Upper lobe of left lung (tissue), 6 donors: ENCODE measurements at regions not wholly inside any gene's neighbourhood (a gene's known extent, or its start where the extent isn't known, plus 50 kb on each side); places are given as distances from the start of the nearest gene placed in this dataset.
"Not testable (repeated sequence)": the region's sequence is repeated elsewhere in the genome, so short reads cannot be mapped to it uniquely, and the experiment has no call there.

ENCODE experiments used
- ATAC-seq, 2 donors: fragments of 200-7000 bp; cut with Tn5 transposase; one replicate each; pipeline ENCODE4 v1.9.1; 2022; ENCODE audit warnings: mild to moderate bottlenecking in 2 of 2, moderate library complexity in 2 of 2; ENCODE audit not compliant: low FRiP score in 2 of 2
- DNase-seq, 2 donors: peaks; one replicate each; pipeline ENCODE4 v3.0.0-alpha.2; 2019 to 2020
- H3K27ac ChIP-seq, 4 donors: fragments of 200-600 bp; sonication (generic); one replicate each; pipeline ENCODE4 v1.5.1; 2016 to 2019
- H3K27me3 ChIP-seq, 4 donors: fragments of 200-600 bp; sonication (generic); one replicate each; pipeline ENCODE4 v1.5.1; 2017 to 2019
- H3K36me3 ChIP-seq, 4 donors: fragments of 200-600 bp; sonication (generic); one replicate each; pipeline ENCODE4 v1.5.1; 2016 to 2019
- H3K4me1 ChIP-seq, 4 donors: fragments of 200-600 bp; sonication (generic); one replicate each; pipeline ENCODE4 v1.5.1; 2018 to 2019
- H3K4me3 ChIP-seq, 4 donors: fragments of 200-600 bp; sonication (generic); one replicate each; pipeline ENCODE4 v1.5.1; 2017 to 2019; ENCODE audit warnings: mild to moderate bottlenecking in 2 of 4, moderate library complexity in 1 of 4
- H3K9me3 ChIP-seq, 4 donors: fragments of 200-600 bp; sonication (generic); one replicate each; pipeline ENCODE4 v1.5.1; 2018 to 2019
- CTCF ChIP-seq, 6 experiments: fragments of 450-650 bp in 4 of 6; fragments of 200-600 bp in 2 of 6; sonication (generic) in 2 of 6; IDR thresholded peaks; one replicate each; pipeline ENCODE4 v1.5.1; 2016 to 2019; ENCODE audit warnings: antibody characterized with exemption in 6 of 6
- EP300 ChIP-seq, 4 donors: sonication (generic); formaldehyde crosslinking; IDR thresholded peaks; one replicate each; pipeline ENCODE4 v1.5.1; 2017; ENCODE audit warnings: antibody characterized with exemption in 4 of 4, control low read depth in 2 of 4
- POLR2A ChIP-seq, 4 donors: fragments of 450-650 bp; IDR thresholded peaks; one replicate each; pipeline ENCODE4 v1.5.1; 2016 to 2017; ENCODE audit warnings: antibody characterized with exemption in 4 of 4, mild to moderate bottlenecking in 2 of 4
- POLR2AphosphoS5 ChIP-seq, 2 donors: sonication (generic); formaldehyde crosslinking; IDR thresholded peaks; one replicate each; pipeline ENCODE4 v1.5.1; 2017; ENCODE audit warnings: antibody characterized with exemption in 2 of 2
- WGBS, 2 donors: methylation state at CpG; one replicate each; pipeline ENCODE4 v1.1.5; 2017 to 2018; 5-methylcytosine and 5-hydroxymethylcytosine counted together
- donor health status: DM: no; HTN: no; CAD: no; lungs with moderate emphysema.
- donor health status: DM: no; HTN: yes; CAD: no; lungs with severe emphysema.

GRCh38 chr4:171342646-171343045 lies 470.6 kb upstream of the GALNTL6 start:
- Histone ChIP-seq H3K9me3 (no peaks in the 10 kb centered on the region), H3K27me3 (no peaks in the 10 kb centered on the region), H3K27ac (no peak overlapping the region), H3K4me3 (no peak overlapping the region), H3K36me3 (no peaks in the 10 kb centered on the region), H3K4me1 (no peaks in the 10 kb centered on the region)
- ATAC-seq (no peak), DNase-seq (no peak)
- 16 to 50% methylated on average over 3 of the region's 3 CpGs for WGBS, 2 donors
- no peak for TF ChIP-seq CTCF (IDR thresholded peaks at IDR 0.05)
- no peak for TF ChIP-seq POLR2A (IDR thresholded peaks at IDR 0.05)
- TF ChIP-seq POLR2AphosphoS5 (IDR thresholded peaks at IDR 0.05): no peak
- TF ChIP-seq EP300 (IDR thresholded peaks at IDR 0.05): no peak

- Histone ChIP-seq H3K36me3 (no peaks in the 10 kb centered on the region), H3K4me3 (no peak overlapping the region), H3K27ac (no peak overlapping the region), H3K9me3 (no peaks in the 10 kb centered on the region), H3K4me1 (no peaks in the 10 kb centered on the region), H3K27me3 (no peaks in the 10 kb centered on the region)
- DNase-seq (no peak), ATAC-seq (no peak)
- 91 to 92% methylated on average over 6 of the region's 6 CpGs for WGBS, 2 donors
- no peak for TF ChIP-seq EP300 (IDR thresholded peaks at IDR 0.05)
- no peak for TF ChIP-seq CTCF (IDR thresholded peaks at IDR 0.05)
- TF ChIP-seq POLR2A (IDR thresholded peaks at IDR 0.05): no peak
- no peak for TF ChIP-seq POLR2AphosphoS5 (IDR thresholded peaks at IDR 0.05)
Measured at GRCh38 chr4:171340258-171340657, 472.9 kb upstream of the GALNTL6 start.

GRCh38 chr4:171334549-171334948 lies 478.7 kb upstream of the GALNTL6 start:
- WGBS, 2 donors: 66 to 89% methylated on average over 4 of the region's 4 CpGs
- no peaks in the 10 kb centered on the region for H3K36me3 ChIP-seq
- no peaks in the 10 kb centered on the region for H3K27me3 ChIP-seq
- no peak overlapping the region for H3K27ac ChIP-seq
- DNase-seq (no peak), ATAC-seq (no peak)
- H3K9me3 ChIP-seq: peaks cover 0 to 2% (median 0%) of the 10 kb centered on the region in 4 donors
- H3K4me3 ChIP-seq: no peak overlapping the region
- H3K4me1 ChIP-seq: no peaks in the 10 kb centered on the region
- TF ChIP-seq POLR2A (IDR thresholded peaks at IDR 0.05) (no peak), POLR2AphosphoS5 (IDR thresholded peaks at IDR 0.05) (no peak), CTCF (IDR thresholded peaks at IDR 0.05) (no peak), EP300 (IDR thresholded peaks at IDR 0.05) (no peak)

- Histone ChIP-seq H3K4me3 (no peak overlapping the region), H3K36me3 (no peaks in the 10 kb centered on the region), H3K4me1 (no peaks in the 10 kb centered on the region), H3K9me3 (no peaks in the 10 kb centered on the region), H3K27me3 (no peaks in the 10 kb centered on the region), H3K27ac (no peak overlapping the region)
- no peak for DNase-seq
- TF ChIP-seq POLR2AphosphoS5 (IDR thresholded peaks at IDR 0.05) (no peak), POLR2A (IDR thresholded peaks at IDR 0.05) (no peak), EP300 (IDR thresholded peaks at IDR 0.05) (no peak), CTCF (IDR thresholded peaks at IDR 0.05) (no peak)
- ATAC-seq: no peak
Measured at GRCh38 chr4:171308661-171309060, 504.5 kb upstream of the GALNTL6 start.

GRCh38 chr4:171298048-171298718 lies 515.0 kb upstream of the GALNTL6 start:
- peak in 1 of 2 donors; percentile 82 for DNase-seq
- not testable (repeated sequence) for H3K9me3 ChIP-seq, H3K27ac ChIP-seq, H3K36me3 ChIP-seq, H3K4me1 ChIP-seq, H3K4me3 ChIP-seq, H3K27me3 ChIP-seq, ATAC-seq
- WGBS, 2 donors: 76 to 90% methylated on average over 4 to 50 of the region's 52 CpGs
